NCI-H446 treated with DMSO at 0.1 percent for 48 hours (cell line): ENCODE measurements at regions not wholly inside any gene's neighbourhood (a gene's known extent, or its start where the extent isn't known, plus 50 kb on each side); places are given as distances from the start of the nearest gene placed in this dataset.
"Not testable (repeated sequence)": the region's sequence is repeated elsewhere in the genome, so short reads cannot be mapped to it uniquely, and the experiment has no call there.

Experiments used
- DNase-seq: peaks from one replicate; lab custom pipeline; 2025; lab: John Stamatoyannopoulos, UW

GRCh38 chr4:99763635-99764101, 53.0 kb upstream of the DAPP1 start:
- peak; percentile 89 for DNase-seq

GRCh38 chr4:99762728-99763127, 53.9 kb upstream of the DAPP1 start:
- DNase-seq: peak; percentile 10

GRCh38 chr4:99759988-99760387, 56.6 kb upstream of the DAPP1 start:
- DNase-seq: no peak

- DNase-seq: no peak
These were observed 57.2 kb upstream of the DAPP1 start for GRCh38 chr4:99759346-99759984.

- DNase-seq: no peak
These were observed 61.2 kb upstream of the DAPP1 start for GRCh38 chr4:99755223-99755944.

GRCh38 chr4:99754756-99755155, 61.9 kb upstream of the DAPP1 start:
- no peak for DNase-seq

GRCh38 chr4:99753931-99754330, 62.7 kb upstream of the DAPP1 start:
- no peak for DNase-seq

- DNase-seq: no peak
These were observed 66.9 kb upstream of the DAPP1 start for GRCh38 chr4:99749445-99750391.

GRCh38 chr4:99746443-99746842, 70.2 kb upstream of the DAPP1 start:
- no peak for DNase-seq

GRCh38 chr4:99736846-99737245, 79.2 kb upstream of the C4orf54 start:
- DNase-seq: no peak

GRCh38 chr4:99735822-99736221, 78.2 kb upstream of the C4orf54 start:
- DNase-seq: no peak

GRCh38 chr4:99734583-99735322, 77.1 kb upstream of the C4orf54 start:
- no peak for DNase-seq

GRCh38 chr4:99733455-99733854, 75.8 kb upstream of the C4orf54 start:
- not testable (repeated sequence) for DNase-seq

GRCh38 chr4:99729186-99729585, 71.6 kb upstream of the C4orf54 start:
- DNase-seq: no peak

GRCh38 chr4:99724067-99724466, 66.4 kb upstream of the C4orf54 start:
- no peak for DNase-seq

GRCh38 chr4:99723612-99724011, 66.0 kb upstream of the C4orf54 start:
- DNase-seq: peak; percentile 73

GRCh38 chr4:99722725-99723124, 65.1 kb upstream of the C4orf54 start:
- no peak for DNase-seq

- no peak for DNase-seq
These were observed 64.4 kb upstream of the C4orf54 start for GRCh38 chr4:99722006-99722405.

- no peak for DNase-seq
These were observed 62.6 kb upstream of the C4orf54 start for GRCh38 chr4:99720206-99720605.

- no peak for DNase-seq
These were observed 59.4 kb upstream of the C4orf54 start for GRCh38 chr4:99716996-99717395.

- no peak for DNase-seq
These were observed 57.7 kb upstream of the C4orf54 start for GRCh38 chr4:99715286-99715685.

GRCh38 chr4:99714179-99714578, 56.6 kb upstream of the C4orf54 start:
- no peak for DNase-seq
